GM20000 (cell line): ENCODE measurements at regions not wholly inside any gene's neighbourhood (a gene's known extent, or its start where the extent isn't known, plus 50 kb on each side); places are given as distances from the start of the nearest gene placed in this dataset.
"Not testable (repeated sequence)": the region's sequence is repeated elsewhere in the genome, so short reads cannot be mapped to it uniquely, and the experiment has no call there.

Experiments
- DNase-seq: peaks from one replicate; pipeline ENCODE4 v3.0.0; 2012; ENCODE audit warnings: low spot score
- CTCF ChIP-seq: IDR thresholded peaks from 2 replicates; pipeline ENCODE4 v1.5.1; 2012; ENCODE audit warnings: mild to moderate bottlenecking, control low read depth; ENCODE audit errors: extremely low read depth, missing control alignments

- no peak for DNase-seq
- no peak for TF ChIP-seq CTCF
Measured at GRCh38 chr2:88999365-88999764, 307.9 kb downstream of the RPIA start.

- DNase-seq = no peak
- TF ChIP-seq CTCF = no peak
Measured at GRCh38 chr2:89000235-89000634, 308.8 kb downstream of the RPIA start.

GRCh38 chr2:89004238-89004637, 312.8 kb downstream of the RPIA start:
- DNase-seq = not testable (repeated sequence)

GRCh38 chr2:89020566-89020965, 329.1 kb downstream of the RPIA start:
- DNase-seq = not testable (repeated sequence)

- not testable (repeated sequence) for DNase-seq
Measured at GRCh38 chr2:89026296-89026695, 334.8 kb downstream of the RPIA start.

- not testable (repeated sequence) for DNase-seq
Measured at GRCh38 chr2:89027115-89027514, 335.6 kb downstream of the RPIA start.

GRCh38 chr2:89027536-89027935, 336.1 kb downstream of the RPIA start:
- DNase-seq = not testable (repeated sequence)

GRCh38 chr2:89029257-89029656, 337.8 kb downstream of the RPIA start:
- not testable (repeated sequence) for DNase-seq

- peak; percentile 15 for DNase-seq
Measured at GRCh38 chr2:89048138-89049066, 356.9 kb downstream of the RPIA start.

GRCh38 chr2:89058616-89059015, 367.1 kb downstream of the RPIA start:
- not testable (repeated sequence) for DNase-seq

- not testable (repeated sequence) for DNase-seq
Measured at GRCh38 chr2:89061174-89061573, 369.7 kb downstream of the RPIA start.

- DNase-seq = not testable (repeated sequence)
Measured at GRCh38 chr2:89076771-89077170, 385.3 kb downstream of the RPIA start.

- not testable (repeated sequence) for DNase-seq
Measured at GRCh38 chr2:89092911-89093310, 401.4 kb downstream of the RPIA start.

GRCh38 chr2:89095060-89095459, 403.6 kb downstream of the RPIA start:
- not testable (repeated sequence) for DNase-seq

GRCh38 chr2:89102587-89102986, 411.1 kb downstream of the RPIA start:
- not testable (repeated sequence) for DNase-seq

- not testable (repeated sequence) for DNase-seq
Measured at GRCh38 chr2:89106369-89107019, 415.0 kb downstream of the RPIA start.

- peak; percentile 1 for DNase-seq
Measured at GRCh38 chr2:89112434-89112833, 421.0 kb downstream of the RPIA start.

- not testable (repeated sequence) for DNase-seq
Measured at GRCh38 chr2:89113286-89113685, 421.8 kb downstream of the RPIA start.

GRCh38 chr2:89129440-89129839, 438.0 kb downstream of the RPIA start:
- not testable (repeated sequence) for DNase-seq
